Right ventricle myocardium inferior (tissue), 1 donor: ENCODE measurements at regions not wholly inside any gene's neighbourhood (a gene's known extent, or its start where the extent isn't known, plus 50 kb on each side); places are given as distances from the start of the nearest gene placed in this dataset.
"Not testable (repeated sequence)": the region's sequence is repeated elsewhere in the genome, so short reads cannot be mapped to it uniquely, and the experiment has no call there.

Source experiments
- ATAC-seq: fragments of 200-7000 bp; cut with Tn5 transposase; one replicate; pipeline ENCODE4 v1.9.1; 2020; ENCODE audit warnings: mild to moderate bottlenecking, moderate library complexity
- DNase-seq: peaks from one replicate; pipeline ENCODE4 v3.0.0; 2021; ENCODE audit errors: missing footprints
- intact Hi-C: fragments of 100-400 bp; cut with DNase I; formaldehyde crosslinking; loops from one replicate; pipeline ENCODE4 v1.11.0; 2022
- donor health status: DM: no; HTN: yes; CAD: no; lungs with severe emphysema.

DNA sequence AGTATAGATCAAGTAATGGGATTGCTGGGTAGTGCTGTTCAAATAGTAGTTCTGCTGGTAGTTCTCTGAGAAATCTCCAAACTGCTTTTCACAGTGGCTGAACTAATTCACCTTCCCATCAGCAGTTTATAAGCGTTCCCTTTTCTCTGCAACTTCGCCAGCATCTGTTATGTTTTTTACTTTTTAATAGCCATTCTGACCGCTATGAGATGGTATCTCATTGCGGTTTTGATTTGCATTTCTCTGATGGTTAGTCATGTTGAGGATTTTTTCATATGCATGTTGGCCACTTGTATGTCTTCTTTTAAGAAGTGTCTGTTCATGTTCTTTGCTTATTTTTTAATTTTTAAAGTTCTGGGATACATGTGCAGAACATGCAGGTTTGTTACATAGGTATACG lies 279.2 kb upstream of the NREP start:
- intact Hi-C loops, result no loop called here
- ATAC-seq (no peak), DNase-seq (no peak)

DNA sequence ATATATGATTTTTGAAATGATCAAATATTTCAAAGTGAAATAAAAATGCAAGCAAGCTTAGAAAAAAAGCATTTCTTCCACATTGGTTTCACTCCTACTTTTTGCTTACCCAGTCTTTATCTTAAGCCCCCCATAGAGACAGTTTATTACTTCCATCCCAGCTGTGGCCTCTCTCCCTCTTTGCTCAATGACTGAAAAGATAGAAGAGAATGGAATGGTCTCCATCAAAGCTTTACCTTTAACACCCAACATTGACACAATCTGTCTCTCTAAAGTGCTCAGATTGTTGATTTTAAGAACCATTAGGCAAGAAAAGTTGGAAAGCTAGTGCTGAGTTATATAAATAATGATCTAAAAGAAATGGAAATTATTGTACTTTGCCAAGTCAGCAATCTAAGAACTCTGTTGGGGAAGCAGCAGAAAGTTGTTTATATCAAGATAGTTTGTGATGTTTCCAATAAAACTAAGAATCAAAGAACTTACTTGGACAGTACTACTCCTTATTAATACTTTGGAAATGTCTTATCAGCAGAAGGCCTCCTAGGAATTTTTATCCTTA lies 277.5 kb upstream of the NREP start:
- ATAC-seq, result no peak
- DNase-seq, result no peak
- intact Hi-C loops, result no loop called here

DNA sequence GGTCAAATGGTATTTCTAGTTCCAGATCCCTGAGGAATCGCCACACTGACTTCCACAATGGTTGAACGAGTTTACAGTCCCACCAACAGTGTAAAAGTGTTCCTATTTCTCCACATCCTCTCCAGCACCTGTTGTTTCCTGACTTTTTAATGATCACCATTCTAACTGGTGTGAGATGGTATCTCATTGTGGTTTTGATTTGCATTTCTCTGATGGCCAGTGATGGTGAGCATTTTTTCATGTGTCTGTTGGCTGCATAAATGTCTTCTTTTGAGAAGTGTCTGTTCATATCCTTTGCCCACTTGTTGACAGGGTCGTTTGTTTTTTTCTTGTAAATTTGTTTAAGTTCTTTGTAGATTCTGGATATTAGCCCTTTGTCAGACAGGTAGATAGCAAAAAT lies 269.9 kb upstream of the NREP start:
- DNase-seq, intact Hi-C loops, ATAC-seq: not testable (repeated sequence)

DNA sequence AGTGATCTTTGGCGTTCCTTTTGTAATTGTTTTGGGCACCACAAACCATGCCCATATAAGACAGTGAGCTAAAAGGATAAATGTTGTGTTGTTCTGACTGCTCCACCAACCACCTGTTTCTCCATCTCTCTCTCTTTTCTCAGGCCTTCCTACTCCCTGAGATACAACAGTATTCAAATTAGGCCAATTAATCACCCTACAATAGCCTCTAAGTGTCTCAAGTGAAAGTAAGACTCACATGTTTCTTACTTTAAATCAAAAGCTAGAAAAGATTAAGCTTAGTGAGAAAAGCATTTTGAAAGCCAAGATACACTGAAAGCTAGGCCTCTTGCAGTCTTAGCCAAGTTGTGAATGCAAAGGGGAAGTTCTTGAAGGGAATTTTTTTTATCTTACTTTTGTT lies 268.8 kb upstream of the NREP start:
- no peak for DNase-seq
- intact Hi-C loops, result no loop called here
- ATAC-seq, result no peak

DNA sequence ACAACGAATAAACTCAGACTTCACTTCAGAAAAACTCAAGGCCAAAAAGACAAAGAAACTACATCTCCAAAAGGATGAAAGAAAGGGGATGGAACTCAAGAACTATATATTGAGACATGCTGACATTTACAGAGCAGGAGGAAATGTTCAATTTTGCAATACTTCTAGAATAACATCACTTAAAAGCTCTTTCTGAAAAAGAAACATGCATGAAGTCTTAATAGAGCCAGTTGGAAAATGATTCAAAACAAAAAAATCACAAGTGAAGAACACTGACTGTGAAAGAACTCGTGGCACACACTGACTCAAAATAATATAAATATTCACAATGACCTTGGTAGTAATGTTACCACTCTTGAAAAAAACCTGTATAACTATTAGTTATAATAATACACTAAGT lies 267.8 kb upstream of the NREP start:
- intact Hi-C loops, result no loop called here
- DNase-seq (no peak), ATAC-seq (no peak)

DNA sequence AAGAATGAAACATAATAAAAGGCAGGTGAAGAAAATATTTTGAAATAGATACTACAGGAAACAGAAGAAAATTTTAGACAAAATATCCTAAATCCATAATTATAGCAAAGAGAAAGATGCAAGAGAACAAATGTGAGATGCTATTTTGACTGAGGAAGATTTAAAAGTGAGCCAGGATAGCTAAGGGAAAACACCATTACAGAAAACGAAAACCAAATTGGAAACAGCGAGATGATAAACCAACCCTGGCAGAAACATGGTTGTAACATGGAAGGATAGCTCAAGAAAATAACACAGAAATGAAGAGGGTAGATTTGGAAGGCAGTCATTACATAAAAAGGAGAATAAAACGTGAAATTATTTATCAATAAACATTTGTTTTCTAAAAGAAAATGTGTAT lies 267.2 kb upstream of the NREP start:
- DNase-seq, result no peak
- no peak for ATAC-seq
- intact Hi-C loops, result no loop called here

DNA sequence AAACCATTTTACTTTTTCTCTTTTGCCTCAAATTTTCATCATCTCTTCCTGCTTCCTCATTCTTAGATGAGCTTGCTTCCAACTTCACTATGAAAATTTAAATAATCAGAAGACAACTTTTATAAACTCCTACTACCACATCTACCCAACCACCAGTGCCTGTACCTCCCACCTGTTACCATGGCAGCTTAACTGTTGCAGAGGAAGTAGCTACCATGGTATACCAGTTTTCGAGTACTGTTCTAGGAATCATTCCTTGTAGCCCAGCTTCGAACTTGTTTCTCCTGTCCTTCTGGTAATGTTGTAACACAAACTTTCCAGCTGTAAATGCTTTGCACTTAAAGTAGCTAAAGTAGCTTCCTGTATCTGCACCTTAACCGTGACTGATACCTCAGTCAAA lies 266.8 kb upstream of the NREP start:
- DNase-seq (no peak), ATAC-seq (no peak)
- intact Hi-C loops, result no loop called here

DNA sequence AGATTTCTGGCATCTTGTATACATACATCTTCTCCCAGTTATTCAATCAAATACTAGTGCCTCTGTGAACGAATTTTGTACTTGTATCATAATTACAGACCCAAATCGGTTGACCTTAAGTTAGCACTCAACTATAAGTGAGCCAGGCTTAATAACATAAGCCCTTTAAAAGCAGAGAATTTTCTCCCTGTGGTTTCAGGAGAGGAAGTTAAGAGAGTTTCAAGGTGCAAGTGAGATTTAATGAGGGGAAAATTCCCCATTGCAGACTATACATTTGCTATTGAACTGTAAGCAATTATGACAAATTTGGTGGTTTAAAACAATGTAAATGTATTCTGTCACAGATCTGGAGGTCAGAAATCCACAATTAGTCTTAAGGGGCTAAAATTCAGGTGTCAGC lies 261.9 kb upstream of the NREP start:
- intact Hi-C loops, result loop anchor here (10.0 kb wide), 1 partner anchor 126 kb away; no protein-coding TSS in a partner anchor
- no peak for ATAC-seq
- no peak for DNase-seq

DNA sequence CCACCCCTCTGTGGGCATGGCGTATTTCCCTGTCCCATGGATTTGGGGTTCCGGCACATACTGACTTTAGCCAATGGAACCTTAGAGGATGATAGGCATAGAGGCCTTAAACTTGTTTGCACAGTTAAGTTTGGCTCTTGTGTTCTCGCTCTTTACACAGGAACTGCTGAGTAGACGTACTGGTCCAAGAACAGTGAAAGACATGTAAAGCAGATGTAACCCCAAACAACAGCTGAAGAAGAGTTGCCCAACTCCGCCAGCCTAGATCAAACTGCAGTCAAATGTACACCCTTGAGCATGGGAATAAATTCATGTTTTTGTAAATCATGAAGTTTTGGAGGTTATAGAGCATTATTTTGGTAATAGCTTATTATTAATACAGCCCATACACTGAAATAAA lies 260.0 kb upstream of the NREP start:
- intact Hi-C loops, result loop anchor here (10.0 kb wide), 1 partner anchor 128 kb away; no protein-coding TSS in a partner anchor
- ATAC-seq (no peak), DNase-seq (no peak)

DNA sequence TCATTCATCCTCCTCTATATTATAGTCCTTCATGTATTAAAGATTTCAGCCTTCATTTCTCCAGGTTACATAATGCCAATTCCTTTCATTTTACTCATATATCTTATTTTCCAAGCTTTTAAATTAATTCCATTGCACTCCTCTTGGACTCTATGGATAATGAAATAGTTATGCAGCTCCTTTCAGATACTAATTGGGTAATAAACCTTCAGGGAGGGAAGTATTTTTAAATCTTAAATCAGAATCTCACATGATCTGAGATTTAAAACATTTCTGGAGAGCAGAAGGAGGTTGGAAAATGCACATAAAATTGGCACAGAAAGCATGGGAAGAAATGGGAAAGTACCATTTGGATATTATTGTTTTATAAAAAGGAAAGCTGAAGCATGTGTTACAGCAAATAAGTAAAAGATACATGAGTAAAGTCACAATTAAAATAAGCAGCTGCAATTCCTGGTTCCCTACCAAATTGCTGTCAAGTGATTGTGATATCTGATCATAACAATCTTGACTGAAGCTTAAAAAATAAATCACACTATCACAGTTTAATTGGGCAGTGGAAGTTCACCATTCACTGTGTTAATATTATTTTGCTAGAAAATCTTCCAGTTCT lies 257.9 kb upstream of the NREP start:
- ATAC-seq (no peak), DNase-seq (no peak)
- intact Hi-C loops, result loop anchor here (10.0 kb wide), 1 partner anchor 130 kb away; no protein-coding TSS in a partner anchor

DNA sequence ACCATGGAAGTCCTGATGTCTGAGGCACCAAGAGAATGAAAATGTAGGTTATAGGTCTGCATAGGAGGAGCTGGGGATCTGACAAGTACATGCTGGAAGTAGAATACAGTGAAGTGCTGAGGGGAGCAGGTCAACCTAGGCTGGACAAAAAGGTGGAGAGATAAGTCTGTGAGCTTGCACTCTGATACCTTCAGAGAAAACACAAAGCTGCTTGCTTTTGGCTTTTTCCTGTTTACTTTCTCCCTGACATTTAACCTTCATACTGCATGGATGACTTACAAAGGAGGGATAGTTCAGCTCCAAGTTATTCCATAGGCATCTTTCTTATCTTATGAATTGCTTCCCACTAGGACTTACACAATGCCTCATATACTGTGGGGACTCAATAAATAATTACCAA lies 256.7 kb upstream of the NREP start:
- ATAC-seq (no peak), DNase-seq (no peak)
- intact Hi-C loops, result loop anchor here (10.0 kb wide), 1 partner anchor 131 kb away; no protein-coding TSS in a partner anchor

DNA sequence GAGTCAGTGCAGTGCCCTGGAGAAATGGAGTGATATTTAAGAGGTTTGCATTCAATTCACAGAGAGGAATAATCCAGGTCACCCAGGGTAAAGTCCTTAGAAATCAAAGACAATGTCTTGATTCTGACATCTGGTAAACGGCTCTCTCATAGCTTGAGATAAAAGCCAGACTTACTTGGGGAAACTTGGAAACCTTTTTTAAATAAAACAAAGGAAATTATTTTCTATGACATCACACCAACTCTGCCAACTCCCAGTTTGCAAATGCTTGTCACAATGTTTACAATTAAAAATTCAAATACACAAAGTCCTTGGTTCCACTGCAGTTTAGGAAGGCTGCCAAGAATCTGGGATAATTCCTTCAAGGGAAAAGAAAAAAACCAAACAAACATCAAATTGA lies 255.1 kb upstream of the NREP start:
- intact Hi-C loops, result loop anchor here (10.0 kb wide), 1 partner anchor 133 kb away; no protein-coding TSS in a partner anchor
- DNase-seq (no peak), ATAC-seq (no peak)

DNA sequence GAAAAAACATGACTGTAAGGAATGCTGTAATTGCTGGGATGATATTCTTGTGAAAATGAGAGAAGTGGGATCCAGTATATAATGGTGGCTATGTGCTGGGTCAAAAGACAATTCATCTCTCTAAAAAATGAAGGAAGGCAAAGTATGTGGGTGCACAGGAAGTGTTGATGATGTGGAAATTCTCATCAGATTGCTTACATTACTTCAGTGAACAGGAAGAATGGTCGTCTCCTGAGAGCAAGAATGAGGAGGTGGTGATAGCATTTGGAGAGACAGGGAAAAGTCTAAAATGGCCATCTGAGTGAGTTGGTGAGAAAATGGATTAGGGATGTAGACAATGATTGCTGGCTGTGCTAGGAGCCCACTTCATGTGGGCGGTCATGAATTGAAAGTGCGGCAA lies 253.5 kb upstream of the NREP start:
- ATAC-seq, result no peak
- intact Hi-C loops, result loop anchor here (10.0 kb wide), 1 partner anchor 134 kb away; no protein-coding TSS in a partner anchor

DNA sequence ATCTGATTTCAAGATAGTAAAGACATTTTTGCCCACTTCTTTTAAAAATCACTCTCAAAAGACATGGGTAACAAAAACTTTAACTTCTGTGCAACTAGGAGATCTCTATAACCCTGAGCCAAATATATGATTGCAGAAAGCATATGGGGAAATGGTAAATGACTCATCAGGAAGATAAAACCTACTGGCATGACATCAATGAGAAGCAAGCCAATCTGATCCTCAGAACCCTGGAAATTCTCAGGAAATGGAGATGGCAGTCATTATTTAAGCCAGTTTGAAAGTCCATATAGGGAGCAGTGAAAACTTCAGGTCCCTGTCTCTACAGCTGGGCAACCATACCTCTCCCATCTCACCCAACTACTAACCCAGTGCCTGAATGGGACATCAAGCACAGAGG lies 249.7 kb upstream of the NREP start:
- intact Hi-C loops, result no loop called here
- no peak for ATAC-seq
- DNase-seq, result no peak

More for the DNA sequence above, 253.5 kb upstream of the NREP start:
- no peak for DNase-seq

DNA sequence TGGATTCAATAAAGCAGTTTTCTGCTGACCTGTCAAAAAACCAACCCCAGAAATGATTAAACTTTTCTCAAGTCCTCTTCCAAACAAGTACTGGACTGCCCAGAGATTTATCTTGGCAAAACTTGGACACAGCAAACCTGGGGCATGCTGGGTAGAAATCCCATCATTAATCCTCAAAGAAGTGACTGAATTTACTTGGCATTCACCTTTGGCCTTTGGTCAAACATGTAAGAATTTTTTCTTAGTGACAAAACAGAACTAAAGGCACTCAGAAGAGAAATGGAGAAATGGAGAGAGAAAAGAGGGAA lies 248.6 kb upstream of the NREP start:
- intact Hi-C loops, result no loop called here
- DNase-seq, result no peak
- no peak for ATAC-seq

DNA sequence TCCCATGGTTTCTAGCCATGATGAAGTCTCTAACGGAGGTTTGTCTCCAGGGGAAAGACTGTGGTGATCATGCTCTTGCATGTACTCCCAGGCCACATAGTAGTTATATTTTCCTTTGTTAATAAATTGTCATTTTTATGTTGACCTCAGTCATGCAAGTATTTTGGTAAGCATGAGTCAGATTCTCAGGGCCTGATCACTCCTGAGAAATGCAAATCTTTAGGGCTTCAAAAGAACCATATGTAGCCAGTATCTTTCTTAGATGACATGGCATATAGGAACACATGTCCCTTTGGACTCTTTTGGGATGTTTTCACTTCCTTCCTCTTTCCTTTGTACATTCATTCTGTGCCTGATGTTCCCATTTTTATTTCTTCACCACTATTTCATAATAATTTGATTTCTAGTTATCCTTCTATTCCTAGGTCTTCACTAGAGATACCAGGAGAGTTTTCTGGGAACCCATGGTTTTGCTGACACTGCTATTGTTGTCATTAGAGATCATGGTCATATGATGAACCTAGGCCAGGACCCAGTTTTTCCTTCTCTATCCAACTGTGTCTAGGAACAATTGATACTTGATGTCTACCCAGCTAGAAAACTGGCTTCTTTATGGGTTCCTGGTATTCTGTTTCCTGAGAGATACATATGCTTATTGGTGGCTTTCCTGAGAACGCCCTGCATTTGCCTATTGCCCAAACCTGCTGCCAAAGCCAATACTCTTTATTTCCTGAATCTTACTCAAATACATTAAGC lies 248.1 kb upstream of the NREP start:
- intact Hi-C loops, result no loop called here
- ATAC-seq (no peak), DNase-seq (no peak)

DNA sequence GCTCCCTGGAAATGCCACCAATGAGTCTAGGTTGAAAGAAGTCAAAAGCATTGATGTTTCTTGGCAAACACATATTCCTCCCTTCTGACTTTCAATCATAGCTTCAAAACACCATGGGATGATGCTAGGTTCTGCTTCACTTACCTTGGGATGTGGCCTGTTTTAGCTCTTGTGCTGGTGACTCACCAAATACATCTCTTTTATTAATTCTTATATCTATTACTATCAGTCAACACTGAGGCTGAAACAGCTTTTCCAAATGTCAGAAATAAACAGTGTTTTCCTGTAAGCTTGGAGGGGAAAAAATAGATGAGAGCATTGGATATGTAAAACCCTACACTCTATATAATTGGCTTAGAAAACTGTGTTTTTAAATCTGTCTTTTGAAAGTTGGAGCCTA lies 245.4 kb upstream of the NREP start:
- intact Hi-C loops, result no loop called here
- no peak for ATAC-seq
- DNase-seq, result no peak

DNA sequence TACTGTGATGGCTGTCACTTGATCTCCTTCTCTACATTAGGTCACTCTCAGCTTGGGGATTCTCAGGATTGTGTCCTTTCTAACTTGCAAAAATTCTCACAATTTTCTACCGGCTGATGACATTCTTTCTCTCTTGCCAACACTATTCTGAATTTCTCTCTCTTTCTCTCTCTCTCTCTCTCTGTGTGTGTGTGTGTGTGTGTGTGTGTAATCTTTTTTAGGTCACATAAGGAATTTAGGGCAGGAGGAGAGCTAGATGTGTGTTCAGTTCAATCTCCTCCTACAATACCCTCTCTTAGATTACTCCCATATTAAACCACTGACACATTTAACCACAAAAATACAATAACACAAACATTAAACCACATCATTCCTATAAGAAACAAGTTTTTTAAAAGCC lies 242.3 kb upstream of the NREP start:
- ATAC-seq (no peak), DNase-seq (no peak)
- intact Hi-C loops, result no loop called here

DNA sequence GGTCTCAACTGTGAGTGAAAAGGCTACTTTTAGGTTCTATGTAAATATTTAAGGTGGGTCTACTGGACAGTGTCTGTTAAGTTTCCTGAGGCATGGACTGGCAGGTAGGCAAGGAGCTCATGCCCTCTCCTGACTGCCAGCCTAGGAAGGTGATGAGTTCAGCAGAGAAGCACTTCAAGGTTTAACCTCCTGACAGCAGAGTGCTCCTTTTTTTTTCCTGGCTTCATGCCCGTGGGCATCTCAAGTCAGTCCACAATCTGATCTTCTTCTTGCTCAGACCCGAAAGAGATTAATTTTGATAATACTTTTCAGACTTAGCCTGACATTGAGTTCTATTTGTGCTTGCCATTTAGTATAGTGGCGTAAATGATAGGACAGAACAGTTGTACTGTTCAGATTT lies 241.9 kb upstream of the NREP start:
- intact Hi-C loops, result no loop called here
- ATAC-seq (no peak), DNase-seq (no peak)

DNA sequence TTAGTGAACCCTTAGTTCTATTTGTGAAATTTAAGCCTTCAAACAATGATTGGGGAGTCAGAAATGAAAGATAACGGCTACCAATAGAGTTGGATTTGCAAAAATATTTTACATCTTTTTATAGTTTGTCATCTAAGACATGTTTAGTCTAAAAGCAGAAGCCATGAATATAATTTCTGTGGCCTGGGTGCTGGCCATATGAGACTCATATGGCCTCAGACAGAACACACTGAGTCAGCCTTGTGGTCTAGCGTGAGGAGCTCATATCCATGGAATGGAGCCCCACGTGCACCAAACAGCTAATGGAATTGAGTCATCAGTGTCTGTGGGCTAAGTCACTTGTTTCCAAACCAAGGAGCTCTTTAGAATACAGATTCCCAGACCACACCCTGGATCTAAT lies 240.7 kb upstream of the NREP start:
- no peak for DNase-seq
- no peak for ATAC-seq

More for the DNA sequence above, 240.7 kb upstream of the NREP start:
- intact Hi-C loops, result no loop called here
